ENCODE measurements at regions not wholly inside any gene's neighbourhood (a gene's known extent, or its start where the extent isn't known, plus 50 kb on each side); places are given as distances from the start of the nearest gene placed in this dataset.
"Not testable (repeated sequence)": the region's sequence is repeated elsewhere in the genome, so short reads cannot be mapped to it uniquely, and the experiment has no call there.

GRCh38 chr12:128077917-128078298 lies 189.1 kb upstream of the TMEM132C start:
- DNase-seq: no peak

GRCh38 chr12:128078301-128078971 lies 188.5 kb upstream of the TMEM132C start:
- DNase-seq: no peak

- DNase-seq: no peak
These were observed 187.5 kb upstream of the TMEM132C start for GRCh38 chr12:128079446-128079845.

- DNase-seq: no peak
These were observed 183.7 kb upstream of the TMEM132C start for GRCh38 chr12:128083132-128083729.

- DNase-seq: no peak
These were observed 178.0 kb upstream of the TMEM132C start for GRCh38 chr12:128088926-128089325.

GRCh38 chr12:128089961-128090360 lies 177.0 kb upstream of the TMEM132C start:
- DNase-seq: no peak

- peak in 1 of 51 donors; percentile 2 for DNase-seq
These were observed 175.8 kb upstream of the TMEM132C start for GRCh38 chr12:128091101-128091720.

- DNase-seq: no peak
These were observed 175.0 kb upstream of the TMEM132C start for GRCh38 chr12:128091951-128092382.

GRCh38 chr12:128098730-128099129 lies 168.2 kb upstream of the TMEM132C start:
- DNase-seq: peak in 1 of 51 donors; percentile 2

- no peak for DNase-seq
These were observed 163.8 kb upstream of the TMEM132C start for GRCh38 chr12:128103152-128103551.

GRCh38 chr12:128109236-128109635 lies 157.7 kb upstream of the TMEM132C start:
- DNase-seq: no peak

GRCh38 chr12:128109636-128110035 lies 157.3 kb upstream of the TMEM132C start:
- no peak for DNase-seq

- DNase-seq: no peak
These were observed 155.6 kb upstream of the TMEM132C start for GRCh38 chr12:128111333-128111732.

- no peak for DNase-seq
These were observed 155.0 kb upstream of the TMEM132C start for GRCh38 chr12:128111951-128112350.

- not testable (repeated sequence) for DNase-seq
These were observed 153.7 kb upstream of the TMEM132C start for GRCh38 chr12:128113250-128113649.

- no peak for DNase-seq
These were observed 152.5 kb upstream of the TMEM132C start for GRCh38 chr12:128114485-128114884.

- no peak for DNase-seq
These were observed 150.4 kb upstream of the TMEM132C start for GRCh38 chr12:128116537-128116936.

GRCh38 chr12:128120035-128120434 lies 146.9 kb upstream of the TMEM132C start:
- no peak for DNase-seq

- no peak for DNase-seq
These were observed 145.5 kb upstream of the TMEM132C start for GRCh38 chr12:128121424-128121823.

GRCh38 chr12:128123096-128123495 lies 143.9 kb upstream of the TMEM132C start:
- DNase-seq: no peak

GRCh38 chr12:128131955-128132354 lies 135.0 kb upstream of the TMEM132C start:
- DNase-seq: no peak

- DNase-seq: no peak
These were observed 133.5 kb upstream of the TMEM132C start for GRCh38 chr12:128133321-128134073.

Measured in hypothalamus (tissue), 51 donors.